H9 (cell line): ENCODE measurements at regions not wholly inside any gene's neighbourhood (a gene's known extent, or its start where the extent isn't known, plus 50 kb on each side); places are given as distances from the start of the nearest gene placed in this dataset.

Experiments
- DNase-seq: peaks from one replicate; pipeline ENCODE4 v3.0.0-alpha.2; 2017
- H2AFZ ChIP-seq: one replicate; pipeline ENCODE4 v1.6.1; 2013; ENCODE audit warnings: mild to moderate bottlenecking, low read length, control low read depth, moderate library complexity
- H2AK5ac ChIP-seq: 2 replicates; pipeline ENCODE4 v1.6.1; 2013; ENCODE audit warnings: low read length, control low read depth, mixed read lengths; ENCODE audit not compliant: insufficient read length
- H2BK120ac ChIP-seq: one replicate; pipeline ENCODE4 v1.6.1; 2013; ENCODE audit warnings: low read depth, mild to moderate bottlenecking, low read length, control low read depth, inconsistent platforms; ENCODE audit not compliant: poor library complexity, severe bottlenecking
- H2BK12ac ChIP-seq: 2 replicates; pipeline ENCODE4 v1.6.1; 2013; ENCODE audit warnings: low read length, control low read depth, mixed read lengths, low read depth; ENCODE audit not compliant: insufficient read length
- H2BK15ac ChIP-seq: 2 replicates; pipeline ENCODE4 v1.6.1; 2013; ENCODE audit warnings: low read depth, low read length, control low read depth
- H2BK20ac ChIP-seq: one replicate; pipeline ENCODE4 v1.6.1; 2013; ENCODE audit warnings: low read depth, mild to moderate bottlenecking, low read length, control low read depth, inconsistent platforms; ENCODE audit not compliant: poor library complexity, severe bottlenecking
- H2BK5ac ChIP-seq: 2 replicates; pipeline ENCODE4 v1.6.1; 2013; ENCODE audit warnings: low read length, control low read depth, mixed read lengths; ENCODE audit not compliant: insufficient read length
- H3K14ac ChIP-seq: 2 replicates; pipeline ENCODE4 v1.6.1; 2013; ENCODE audit warnings: low read length, control low read depth; ENCODE audit not compliant: insufficient read depth
- H3K18ac ChIP-seq: 2 replicates; pipeline ENCODE4 v1.6.1; 2013; ENCODE audit warnings: low read depth, mild to moderate bottlenecking, mixed read lengths, low read length, control low read depth; ENCODE audit not compliant: insufficient read length
- H3K23ac ChIP-seq: 2 replicates; pipeline ENCODE4 v1.6.1; 2013; ENCODE audit warnings: low read length, control low read depth, mixed read lengths, low read depth; ENCODE audit not compliant: insufficient read length
- H3K23me2 ChIP-seq: 2 replicates; pipeline ENCODE4 v1.6.1; 2013; ENCODE audit warnings: low read depth, mild to moderate bottlenecking, mixed read lengths, low read length, control low read depth; ENCODE audit not compliant: insufficient read length, poor library complexity, severe bottlenecking
- H3K27ac ChIP-seq: 2 replicates; pipeline ENCODE4 v1.5.1; 2013; ENCODE audit warnings: low read length, control low read depth, mixed read lengths, low read depth; ENCODE audit not compliant: insufficient read length
- H3K27me3 ChIP-seq: 2 replicates; pipeline ENCODE4 v1.6.1; 2013; ENCODE audit warnings: low read length, control low read depth, inconsistent platforms; ENCODE audit not compliant: insufficient read depth
- H3K4ac ChIP-seq: 2 replicates; pipeline ENCODE4 v1.6.1; 2013; ENCODE audit warnings: low read depth, mild to moderate bottlenecking, control low read depth, inconsistent platforms, low read length, moderate library complexity
- H3K4me1 ChIP-seq: 2 replicates; pipeline ENCODE4 v1.6.1; 2013; ENCODE audit warnings: low read length, control low read depth, inconsistent platforms; ENCODE audit not compliant: insufficient read depth
- H3K4me2 ChIP-seq: 2 replicates; pipeline ENCODE4 v1.6.1; 2013; ENCODE audit warnings: low read length, control low read depth, mixed read lengths; ENCODE audit not compliant: insufficient read length, insufficient read depth
- H3K56ac ChIP-seq: 2 replicates; pipeline ENCODE4 v1.6.1; 2013; ENCODE audit warnings: low read depth, mild to moderate bottlenecking, mixed read lengths, low read length, control low read depth; ENCODE audit not compliant: insufficient read length
- H3K79me1 ChIP-seq: 2 replicates; pipeline ENCODE4 v1.6.1; 2013; ENCODE audit warnings: low read depth, mild to moderate bottlenecking, moderate library complexity, low read length, control low read depth, inconsistent platforms; ENCODE audit not compliant: insufficient read depth, poor library complexity, severe bottlenecking
- H3K79me2 ChIP-seq: 2 replicates; pipeline ENCODE4 v1.6.1; 2013; ENCODE audit warnings: low read length, control low read depth, inconsistent platforms; ENCODE audit not compliant: insufficient read depth
- H3K9ac ChIP-seq: 2 replicates; pipeline ENCODE4 v1.6.1; 2013; ENCODE audit warnings: low read length, control low read depth, mixed read lengths; ENCODE audit not compliant: insufficient read length; ENCODE audit errors: extremely low read depth
- H3K9me3 ChIP-seq: one replicate; pipeline ENCODE4 v1.6.1; 2013; ENCODE audit warnings: low read depth, low read length, inconsistent platforms; ENCODE audit not compliant: control insufficient read depth
- H3T11ph ChIP-seq: one replicate; pipeline ENCODE4 v1.6.1; 2013; ENCODE audit warnings: mild to moderate bottlenecking, low read length, control low read depth, inconsistent platforms
- H4K20me1 ChIP-seq: one replicate; pipeline ENCODE4 v1.6.1; 2013; ENCODE audit not compliant: control insufficient read depth, insufficient read length, insufficient read depth
- H4K5ac ChIP-seq: 2 replicates; pipeline ENCODE4 v1.6.1; 2013; ENCODE audit warnings: low read depth, mild to moderate bottlenecking, mixed read lengths, low read length, control low read depth; ENCODE audit not compliant: insufficient read length
- H4K8ac ChIP-seq: replicated peaks from 2 replicates; pipeline ENCODE4 v1.6.1; 2013; ENCODE audit warnings: low read length, control low read depth, mixed read lengths, low read depth; ENCODE audit not compliant: insufficient read length
- H4K91ac ChIP-seq: 2 replicates; pipeline ENCODE4 v1.6.1; 2013; ENCODE audit warnings: low read depth, mild to moderate bottlenecking, moderate library complexity, mixed read lengths, low read length, control low read depth; ENCODE audit not compliant: insufficient read length
- H3K27ac Mint-ChIP-seq, 3 experiments: 2 replicates in 2 of 3; 3 replicates in 1 of 3; pipeline ENCODE4 v1.8.0; 2020 to 2021; ENCODE audit warnings: mixed read lengths in 3 of 3, mild to moderate bottlenecking in 1 of 3, moderate library complexity in 1 of 3
- H3K27me3 Mint-ChIP-seq: 2 replicates; pipeline ENCODE4 v1.8.0; 2021; ENCODE audit warnings: low read depth, mild to moderate bottlenecking, moderate library complexity, mixed read lengths
- H3K36me3 Mint-ChIP-seq, 3 experiments: 2 replicates in 2 of 3; 3 replicates in 1 of 3; pipeline ENCODE4 v1.8.0; 2020 to 2021; ENCODE audit warnings: low read depth in 3 of 3, mixed read lengths in 3 of 3; ENCODE audit not compliant: insufficient read depth in 1 of 3
- H3K4me1 Mint-ChIP-seq, 2 experiments: 2 replicates each; pipeline ENCODE4 v1.8.0; 2020; ENCODE audit warnings: mixed read lengths in 2 of 2
- H3K4me3 Mint-ChIP-seq, 2 experiments: 2 replicates in 1 of 2; 3 replicates in 1 of 2; pipeline ENCODE4 v1.8.0; 2020 to 2021; ENCODE audit warnings: mild to moderate bottlenecking in 2 of 2, mixed read lengths in 2 of 2, moderate library complexity in 1 of 2
- H3K9me3 Mint-ChIP-seq, 2 experiments: 2 replicates in 1 of 2; 3 replicates in 1 of 2; pipeline ENCODE4 v1.8.0; 2020; ENCODE audit warnings: mild to moderate bottlenecking in 2 of 2, mixed read lengths in 2 of 2, moderate library complexity in 1 of 2
- CTCF ChIP-seq: fragments of 200-600 bp; sonication (generic); conservative IDR thresholded peaks from 3 replicates; pipeline ENCODE4 v1.8.0; 2021; ENCODE audit warnings: antibody characterized with exemption, mild to moderate bottlenecking
- WGBS: extraction: QIAGEN DNeasy Blood & Tissue Kit; methylation state at CpG from one replicate; pipeline ENCODE4 v1.1.7; 2013; ENCODE audit warnings: missing lambda C conversion rate, low lambda C conversion rate, mixed read lengths; ENCODE audit not compliant: insufficient read length; ENCODE audit errors: extremely low coverage; 5-methylcytosine and 5-hydroxymethylcytosine counted together

GRCh38 chr16:59864981-59865666 is 1131.0 kb upstream of the GOT2 start:
- Histone ChIP-seq H3K4me1 (no peaks in the 10 kb centered on the region), H2BK15ac (no peak overlapping the region), H3K9ac (no peak overlapping the region), H2AK5ac (no peak overlapping the region), H3K27ac (no peak overlapping the region), H2AFZ (no peak overlapping the region), H4K91ac (no peak overlapping the region), H3K23me2 (no peaks in the 10 kb centered on the region), H2BK12ac (no peak overlapping the region), H4K20me1 (no peaks in the 10 kb centered on the region), H3K4me2 (no peak overlapping the region), H2BK20ac (no peak overlapping the region), H3K79me1 (no peaks in the 10 kb centered on the region), H2BK120ac (no peak overlapping the region), H3K18ac (no peak overlapping the region), H4K8ac (no peak overlapping the region), H3K79me2 (no peaks in the 10 kb centered on the region), H3K4ac (no peak overlapping the region), H3K14ac (no peak overlapping the region), H3T11ph (no peak overlapping the region), H2BK5ac (no peak overlapping the region), H4K5ac (no peak overlapping the region), H3K27me3 (no peaks in the 10 kb centered on the region), H3K56ac (no peak overlapping the region), H3K23ac (no peak overlapping the region), H3K9me3 (no peaks in the 10 kb centered on the region)
- no peak overlapping the region for H3K4me3 Mint-ChIP-seq
- H3K9me3 Mint-ChIP-seq, result peaks cover 0 to 3% of the 10 kb centered on the region in 2 experiments; a peak in 2 of 5 replicates
- DNase-seq, result no peak
- H3K36me3 Mint-ChIP-seq, result no peaks in the 10 kb centered on the region; a peak in 1 of 7 replicates
- no peaks in the 10 kb centered on the region for H3K27me3 Mint-ChIP-seq
- WGBS, result no CpG with 5 or more reads among the region's 4 CpGs
- no peak for TF ChIP-seq CTCF
- peaks cover 0 to 3% of the 10 kb centered on the region in 2 experiments; a peak in 2 of 4 replicates for H3K4me1 Mint-ChIP-seq
- H3K27ac Mint-ChIP-seq, result no peak overlapping the region
